HG03439 (cell line): ENCODE measurements at regions not wholly inside any gene's neighbourhood (a gene's known extent, or its start where the extent isn't known, plus 50 kb on each side); places are given as distances from the start of the nearest gene placed in this dataset.
"Not testable (repeated sequence)": the region's sequence is repeated elsewhere in the genome, so short reads cannot be mapped to it uniquely, and the experiment has no call there.

Experiments used
- ATAC-seq: cut with Tn5 transposase; IDR thresholded peaks from one replicate; pipeline ENCODE4 v1.9.1; 2021; ENCODE audit warnings: mild to moderate bottlenecking, moderate library complexity; ENCODE audit not compliant: unreplicated experiment

- no peak for ATAC-seq
These were observed 183.7 kb upstream of the SPRY2 start for GRCh38 chr13:80524447-80525215.

- ATAC-seq, result no peak
These were observed 182.2 kb upstream of the SPRY2 start for GRCh38 chr13:80523134-80523533.

- ATAC-seq, result not testable (repeated sequence)
These were observed 181.5 kb upstream of the SPRY2 start for GRCh38 chr13:80522463-80522862.

- ATAC-seq, result no peak
These were observed 176.0 kb upstream of the SPRY2 start for GRCh38 chr13:80516818-80517348.

- ATAC-seq, result no peak
These were observed 174.4 kb upstream of the SPRY2 start for GRCh38 chr13:80515296-80515695.

- no peak for ATAC-seq
These were observed 172.3 kb upstream of the SPRY2 start for GRCh38 chr13:80513196-80513595.

GRCh38 chr13:80510686-80511085 is 169.8 kb upstream of the SPRY2 start:
- no peak for ATAC-seq

- no peak for ATAC-seq
These were observed 168.3 kb upstream of the SPRY2 start for GRCh38 chr13:80509264-80509663.

GRCh38 chr13:80508031-80508430 is 167.1 kb upstream of the SPRY2 start:
- no peak for ATAC-seq

GRCh38 chr13:80504453-80504852 is 163.5 kb upstream of the SPRY2 start:
- no peak for ATAC-seq

- no peak for ATAC-seq
These were observed 161.4 kb upstream of the SPRY2 start for GRCh38 chr13:80502359-80502758.

GRCh38 chr13:80501556-80501955 is 160.6 kb upstream of the SPRY2 start:
- no peak for ATAC-seq

- ATAC-seq, result no peak
These were observed 158.8 kb upstream of the SPRY2 start for GRCh38 chr13:80499536-80500290.

- ATAC-seq, result no peak
These were observed 157.5 kb upstream of the SPRY2 start for GRCh38 chr13:80498433-80498832.

GRCh38 chr13:80497978-80498377 is 157.1 kb upstream of the SPRY2 start:
- no peak for ATAC-seq

- no peak for ATAC-seq
These were observed 156.5 kb upstream of the SPRY2 start for GRCh38 chr13:80497439-80497838.

- no peak for ATAC-seq
These were observed 155.9 kb upstream of the SPRY2 start for GRCh38 chr13:80496721-80497397.

GRCh38 chr13:80490491-80490943 is 149.6 kb upstream of the SPRY2 start:
- ATAC-seq, result not testable (repeated sequence)

GRCh38 chr13:80486402-80486801 is 145.5 kb upstream of the SPRY2 start:
- ATAC-seq, result no peak

GRCh38 chr13:80483157-80483556 is 142.2 kb upstream of the SPRY2 start:
- no peak for ATAC-seq

- ATAC-seq, result no peak
These were observed 140.7 kb upstream of the SPRY2 start for GRCh38 chr13:80481588-80481987.
